HL-60 (cell line): ENCODE measurements at regions not wholly inside any gene's neighbourhood (a gene's known extent, or its start where the extent isn't known, plus 50 kb on each side); places are given as distances from the start of the nearest gene placed in this dataset.

Source experiments
- CTCF ChIP-seq: IDR thresholded peaks from one replicate; pipeline ENCODE4 v1.5.1; 2011; ENCODE audit warnings: low read length, control low read depth, inconsistent platforms; ENCODE audit not compliant: insufficient read depth
- REST ChIP-seq: IDR thresholded peaks from 2 replicates; pipeline ENCODE4 v1.6.1; 2012; ENCODE audit warnings: low read depth; ENCODE audit not compliant: insufficient replicate concordance

GRCh38 chr12:88870000-88870737 is 289.9 kb upstream of the KITLG start:
- TF ChIP-seq CTCF, result no peak
- TF ChIP-seq REST, result no peak
